GM19035 (cell line): ENCODE measurements at regions not wholly inside any gene's neighbourhood (a gene's known extent, or its start where the extent isn't known, plus 50 kb on each side); places are given as distances from the start of the nearest gene placed in this dataset.
"Not testable (repeated sequence)": the region's sequence is repeated elsewhere in the genome, so short reads cannot be mapped to it uniquely, and the experiment has no call there.

Source experiments
- ATAC-seq: cut with Tn5 transposase; IDR thresholded peaks from one replicate; pipeline ENCODE4 v1.9.1; 2021; ENCODE audit not compliant: unreplicated experiment

- peak; percentile 91 for ATAC-seq
Observed at GRCh38 chrX:109782994-109783700, 50.1 kb upstream of the ACSL4 start.

GRCh38 chrX:109783701-109784079, 50.6 kb upstream of the ACSL4 start:
- no peak for ATAC-seq

GRCh38 chrX:109785053-109785452, 52.0 kb upstream of the ACSL4 start:
- ATAC-seq: no peak

- not testable (repeated sequence) for ATAC-seq
Observed at GRCh38 chrX:109790511-109790910, 57.5 kb upstream of the ACSL4 start.

GRCh38 chrX:109793191-109793590, 60.1 kb upstream of the ACSL4 start:
- no peak for ATAC-seq

GRCh38 chrX:109795682-109796081, 62.6 kb upstream of the ACSL4 start:
- ATAC-seq: no peak

GRCh38 chrX:109797311-109797975, 64.4 kb upstream of the ACSL4 start:
- ATAC-seq: no peak

GRCh38 chrX:109812236-109812635, 79.2 kb upstream of the ACSL4 start:
- no peak for ATAC-seq

GRCh38 chrX:109813236-109813635, 80.2 kb upstream of the ACSL4 start:
- ATAC-seq: no peak

GRCh38 chrX:109818976-109819375, 85.9 kb upstream of the ACSL4 start:
- ATAC-seq: no peak

- no peak for ATAC-seq
Observed at GRCh38 chrX:109822861-109823260, 89.8 kb upstream of the ACSL4 start.

- ATAC-seq: no peak
Observed at GRCh38 chrX:109826954-109827708, 94.1 kb upstream of the ACSL4 start.

GRCh38 chrX:109827772-109828171, 94.7 kb upstream of the ACSL4 start:
- ATAC-seq: no peak

GRCh38 chrX:109830157-109830703, 97.2 kb upstream of the ACSL4 start:
- ATAC-seq: no peak

GRCh38 chrX:109830704-109831206, 97.7 kb upstream of the ACSL4 start:
- peak; percentile 66 for ATAC-seq

- peak; percentile 48 for ATAC-seq
Observed at GRCh38 chrX:109831326-109831985, 98.4 kb upstream of the ACSL4 start.

- ATAC-seq: no peak
Observed at GRCh38 chrX:109839694-109840567, 106.9 kb upstream of the ACSL4 start.

GRCh38 chrX:109840585-109840984, 107.5 kb upstream of the ACSL4 start:
- ATAC-seq: no peak

GRCh38 chrX:109841257-109841656, 108.2 kb upstream of the ACSL4 start:
- no peak for ATAC-seq
